Endometrium (tissue), 2 donors: ENCODE measurements at regions not wholly inside any gene's neighbourhood (a gene's known extent, or its start where the extent isn't known, plus 50 kb on each side); places are given as distances from the start of the nearest gene placed in this dataset.

Experiments
- FAIRE-seq: peaks from 2 replicates; lab custom pipeline; 2012; peaks lifted over from hg19 to GRCh38; lab: Jason Lieb, UNC
- donor health status: control.
- donor health status: control.

DNA sequence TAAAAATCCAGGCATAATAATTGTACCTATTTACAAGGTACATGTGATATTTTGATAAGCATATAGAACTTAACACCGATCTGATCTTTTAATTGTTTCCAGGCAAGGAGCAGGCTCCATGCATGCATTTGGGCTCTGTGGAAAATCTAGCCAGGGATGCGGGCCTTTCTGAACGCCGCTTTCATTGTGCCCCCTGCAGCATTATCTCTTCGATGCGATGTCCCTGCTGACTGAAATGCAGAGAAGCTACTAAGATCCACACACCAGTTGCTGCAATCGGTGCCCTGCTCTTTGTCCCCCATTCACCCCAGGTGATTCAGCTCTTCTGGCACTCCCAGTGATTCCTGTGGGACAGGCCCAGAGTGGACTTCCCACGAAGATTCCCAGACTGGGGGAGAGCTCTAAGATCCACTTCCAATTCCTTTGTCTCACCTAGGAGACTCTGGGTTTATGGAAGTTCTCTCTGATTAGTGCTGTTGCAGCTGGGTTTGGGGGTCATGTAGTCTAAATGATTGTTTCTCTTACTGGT is 254.3 kb upstream of the AGA start:
- no peak for FAIRE-seq

GRCh38 chr4:177699365-177700213 is 257.4 kb upstream of the AGA start:
- FAIRE-seq: no peak

GRCh38 chr4:177706916-177707315 is 264.7 kb upstream of the AGA start:
- no peak for FAIRE-seq

GRCh38 chr4:177713454-177713853 is 271.2 kb upstream of the AGA start:
- no peak for FAIRE-seq

DNA sequence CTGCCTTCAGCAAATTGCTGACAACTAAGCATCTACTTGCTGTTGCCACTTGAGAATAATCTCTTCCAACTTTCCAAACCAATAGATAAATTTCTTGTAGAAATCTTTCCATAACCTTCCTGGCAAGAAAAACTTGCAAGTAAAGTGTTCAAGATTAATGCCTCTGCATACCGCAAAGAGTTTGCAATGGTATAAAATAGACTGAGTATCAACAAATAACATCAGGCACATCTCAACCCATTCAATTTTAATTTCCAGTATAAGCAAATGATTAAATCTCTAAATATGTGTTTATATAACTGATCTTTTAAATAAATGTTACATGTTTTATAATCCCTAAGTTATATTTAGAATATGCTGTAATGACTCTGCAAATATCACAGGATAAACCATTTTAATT is 275.2 kb upstream of the AGA start:
- no peak for FAIRE-seq

- no peak for FAIRE-seq
These were observed 276.3 kb upstream of the AGA start for GRCh38 chr4:177718514-177718913.

DNA sequence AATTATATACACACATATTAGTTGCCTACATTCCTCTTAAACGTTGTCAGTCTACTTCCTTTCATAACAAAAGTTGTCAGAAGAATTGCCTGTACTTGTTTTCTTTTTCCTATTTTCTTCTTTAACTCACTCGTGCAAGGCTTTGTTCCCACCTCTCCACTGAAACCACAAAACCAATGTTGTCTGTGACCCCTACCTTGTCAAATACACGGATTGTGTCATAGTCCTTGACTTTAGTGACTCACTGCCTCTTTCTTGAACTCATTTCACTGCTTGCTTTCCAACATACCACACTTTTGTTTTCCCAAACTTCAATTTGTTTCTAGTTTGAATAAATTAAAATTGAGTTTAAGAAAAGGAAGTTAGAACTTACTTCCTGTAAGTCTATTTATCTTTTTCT is 283.9 kb upstream of the AGA start:
- FAIRE-seq: no peak

GRCh38 chr4:177728361-177729152 is 286.3 kb upstream of the AGA start:
- FAIRE-seq: no peak

- no peak for FAIRE-seq
These were observed 287.4 kb upstream of the AGA start for GRCh38 chr4:177729681-177730080.

GRCh38 chr4:177737387-177737940 is 295.2 kb upstream of the AGA start:
- FAIRE-seq: no peak

- no peak for FAIRE-seq
These were observed 298.3 kb upstream of the AGA start for GRCh38 chr4:177740563-177740962.

DNA sequence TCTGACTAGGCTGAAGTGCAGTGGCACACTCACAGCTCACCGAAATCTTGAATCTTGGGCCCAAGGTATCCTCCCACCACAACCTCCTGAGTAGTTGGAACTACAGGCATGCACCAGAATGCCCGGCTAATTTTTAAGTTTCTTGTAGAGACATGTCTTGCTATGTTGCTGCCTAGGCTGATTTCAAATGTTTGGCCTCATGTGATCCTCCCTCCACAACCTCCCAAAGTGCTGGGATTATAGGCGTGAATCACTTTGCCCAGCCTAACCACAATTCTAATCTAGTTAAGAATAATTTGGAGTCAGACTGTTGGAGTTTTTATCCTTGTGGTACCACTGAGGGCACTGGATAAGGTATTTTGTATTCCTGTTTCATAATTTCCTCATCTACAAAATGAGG is 317.5 kb upstream of the AGA start:
- FAIRE-seq: no peak

- no peak for FAIRE-seq
These were observed 319.5 kb upstream of the AGA start for GRCh38 chr4:177761692-177762091.

DNA sequence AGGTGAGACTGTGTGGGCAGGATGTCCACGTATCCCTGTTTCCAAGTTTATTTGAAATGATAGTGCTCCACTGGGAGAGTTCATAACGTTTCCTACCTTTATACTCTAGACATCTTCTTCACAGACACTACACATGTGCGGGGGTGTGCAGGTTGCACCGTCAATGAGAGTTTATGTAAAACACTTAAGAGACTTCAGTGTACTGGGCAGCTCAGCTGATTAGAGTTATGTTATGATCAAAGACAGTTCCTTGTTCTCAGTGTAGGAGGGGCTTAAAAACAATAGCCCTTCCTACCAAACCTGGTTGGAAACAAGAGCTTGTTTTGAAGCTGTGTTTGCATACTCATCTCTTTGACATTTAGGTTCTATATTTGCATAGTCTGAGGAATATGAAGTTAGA is 326.9 kb upstream of the AGA start:
- no peak for FAIRE-seq

- no peak for FAIRE-seq
These were observed 328.5 kb upstream of the AGA start for GRCh38 chr4:177770776-177771175.

DNA sequence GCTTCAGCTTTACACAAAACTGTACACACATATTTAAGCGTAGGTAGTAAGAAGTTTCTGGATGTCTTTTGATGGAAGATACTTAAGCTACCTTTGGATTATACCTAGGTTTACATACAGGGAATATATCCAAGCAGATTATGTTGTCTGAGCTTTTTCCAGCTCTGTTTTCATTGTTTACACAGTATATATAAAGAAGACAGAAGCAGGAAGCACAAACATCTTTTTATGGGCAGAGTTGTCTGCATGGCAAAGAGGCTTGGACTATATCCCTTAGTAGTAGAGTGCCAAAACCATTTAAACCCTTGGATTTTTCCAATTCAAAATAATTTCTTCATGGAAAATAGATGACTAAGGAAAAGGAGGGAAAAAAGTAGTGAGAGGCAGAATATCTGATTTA is 329.4 kb upstream of the AGA start:
- no peak for FAIRE-seq

DNA sequence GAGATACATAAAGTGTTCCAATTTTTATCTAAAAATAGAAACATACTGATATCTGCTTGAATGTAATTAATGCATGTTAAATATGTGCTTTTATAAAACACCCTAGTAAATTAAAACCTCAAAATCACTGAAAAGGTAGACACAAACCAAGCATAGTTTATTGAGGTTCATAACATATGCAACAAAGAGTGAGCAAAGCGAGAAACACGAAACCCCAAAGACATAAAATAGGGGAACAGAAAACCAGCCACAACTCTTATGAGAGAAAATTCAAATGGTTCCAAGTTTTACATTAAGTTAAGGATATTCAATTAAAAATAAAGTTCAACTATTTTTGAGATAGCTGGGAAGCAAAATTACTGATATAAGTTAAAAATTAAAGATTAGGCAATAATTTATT is 336.4 kb upstream of the AGA start:
- FAIRE-seq: no peak

GRCh38 chr4:177785000-177785399 is 342.8 kb upstream of the AGA start:
- FAIRE-seq: no peak

DNA sequence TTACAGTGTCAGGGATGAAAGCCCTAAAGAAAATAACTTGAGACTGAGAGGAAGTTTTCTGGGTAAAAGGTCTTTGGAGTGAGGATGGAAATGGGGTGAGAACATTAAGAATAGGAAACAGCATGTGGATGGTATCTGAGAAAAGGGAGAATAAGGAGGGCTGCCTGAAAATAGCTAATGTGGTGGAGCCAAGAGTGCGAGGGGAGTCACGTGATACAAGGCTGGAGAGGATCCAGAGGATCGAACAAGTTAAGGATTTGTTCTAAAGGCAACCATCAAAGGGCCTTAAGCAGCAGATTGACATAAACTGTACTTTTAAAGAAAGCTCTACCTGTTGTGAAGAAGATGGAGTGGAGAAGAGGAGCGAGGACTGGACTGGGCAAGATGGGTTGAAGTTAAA is 347.4 kb upstream of the AGA start:
- no peak for FAIRE-seq

GRCh38 chr4:177791188-177791587 is 349.0 kb upstream of the AGA start:
- no peak for FAIRE-seq

- FAIRE-seq: no peak
These were observed 354.6 kb upstream of the AGA start for GRCh38 chr4:177796841-177797240.

- no peak for FAIRE-seq
These were observed 355.9 kb upstream of the AGA start for GRCh38 chr4:177798161-177798560.

GRCh38 chr4:177802162-177802561 is 359.9 kb upstream of the AGA start:
- FAIRE-seq: no peak
